K562 (cell line): ENCODE measurements at regions not wholly inside any gene's neighbourhood (a gene's known extent, or its start where the extent isn't known, plus 50 kb on each side); places are given as distances from the start of the nearest gene placed in this dataset.

ENCODE experiments used
- ATAC-seq: fragments of 200-7000 bp; cut with Tn5 transposase; 3 replicates; pipeline ENCODE4 v1.9.1; 2020; ENCODE audit warnings: moderate library complexity
- BruUV-seq: library from RNA; stranded (reverse); fragments of 400-500 nt; replicated peaks from 2 replicates; lab custom pipeline; 2021; lab: Mats Ljungman, UMichigan
- CTCF ChIA-PET: fragments of 300-600 bp; formaldehyde crosslinking; extraction: SDS; loops from one replicate; lab custom pipeline; 2021; ENCODE audit warnings: low intra/inter-chr PET ratio; lab: Yijun Ruan, JAX
- POLR2A ChIA-PET: fragments of 300-600, 350-650 bp; sonication (Branson Sonifier 250); formaldehyde crosslinking; extraction: SDS; loops from one replicate; lab custom pipeline; 2021; ENCODE audit warnings: antibody characterized with exemption, inconsistent platforms; lab: Yijun Ruan, JAX
- DNase-seq, 4 experiments: peaks; one replicate each; pipeline versions ENCODE4 v3.0.0 to v3.0.0-alpha.2; 2011 to 2018; ENCODE audit warnings: low spot score in 3 of 4, mixed read lengths in 3 of 4; ENCODE audit errors: extremely low read depth in 1 of 4
- FAIRE-seq: peaks from 2 replicates; lab custom pipeline; 2011; peaks lifted over from hg19 to GRCh38; lab: Jason Lieb, UNC
- H2AFZ ChIP-seq: 2 replicates; pipeline ENCODE4 v1.6.0; 2011; ENCODE audit warnings: low read depth, low read length, control low read depth, inconsistent platforms
- H3K27ac ChIP-seq: fragments of 200-600 bp; 3 replicates; pipeline ENCODE4 v1.8.0; 2011; ENCODE audit warnings: low read depth, mild to moderate bottlenecking, control low read depth, inconsistent platforms, low read length, moderate library complexity, mixed read lengths; ENCODE audit errors: extremely low read depth
- H3K27me3 ChIP-seq, 2 experiments: fragments of 300-600 bp in 1 of 2; 2 replicates in 1 of 2; 3 replicates in 1 of 2; pipeline versions ENCODE4 v1.6.0 to v1.8.0; 2011; ENCODE audit warnings: inconsistent platforms in 2 of 2, low read length in 2 of 2, mild to moderate bottlenecking in 1 of 2, mixed read lengths in 1 of 2, moderate library complexity in 1 of 2; ENCODE audit not compliant: control insufficient read depth in 2 of 2, insufficient read depth in 2 of 2
- H3K36me3 ChIP-seq: fragments of 300-600 bp; 3 replicates; pipeline ENCODE4 v1.8.0; 2011; ENCODE audit warnings: mild to moderate bottlenecking, low read length, inconsistent platforms; ENCODE audit not compliant: control insufficient read depth, insufficient read depth
- H3K4me1 ChIP-seq, 2 experiments: fragments of 200-600 bp in 1 of 2; replicated peaks in 1 of 2; 2 replicates in 1 of 2; 3 replicates in 1 of 2; pipeline versions ENCODE4 v1.5.1 to v1.8.0; 2011; ENCODE audit warnings: inconsistent platforms in 2 of 2, low read length in 2 of 2, mild to moderate bottlenecking in 1 of 2, mixed read lengths in 1 of 2, moderate library complexity in 1 of 2; ENCODE audit not compliant: control insufficient read depth in 2 of 2, insufficient read depth in 2 of 2
- H3K4me2 ChIP-seq: 2 replicates; pipeline ENCODE4 v1.6.1; 2011; ENCODE audit warnings: low read length, control low read depth, inconsistent platforms, mixed read lengths; ENCODE audit not compliant: insufficient read depth
- H3K4me3 ChIP-seq: fragments of 200-600 bp; sonication (generic), shearing (Covaris generic); 2 replicates; pipeline ENCODE4 v1.5.1; 2016; ENCODE audit warnings: control low read depth, inconsistent platforms
- H3K79me2 ChIP-seq: fragments of 200-600 bp; 3 replicates; pipeline ENCODE4 v1.8.0; 2011; ENCODE audit warnings: low read length, inconsistent platforms; ENCODE audit not compliant: control insufficient read depth, insufficient read depth
- H3K9ac ChIP-seq, 2 experiments: 2 replicates each; pipeline versions ENCODE4 v1.6.0 to v1.6.1; 2011; ENCODE audit warnings: low read depth in 2 of 2, low read length in 2 of 2, control low read depth in 1 of 2, inconsistent platforms in 1 of 2, mild to moderate bottlenecking in 1 of 2, mixed read lengths in 1 of 2; ENCODE audit not compliant: insufficient read depth in 1 of 2
- H3K9me1 ChIP-seq: one replicate; pipeline ENCODE4 v1.6.0; 2011; ENCODE audit warnings: inconsistent platforms, mild to moderate bottlenecking, low read length, moderate library complexity; ENCODE audit not compliant: control insufficient read depth, insufficient read depth
- H3K9me3 ChIP-seq: replicated peaks from 2 replicates; pipeline ENCODE4 v1.5.1; 2011; ENCODE audit warnings: low read depth, low read length, inconsistent platforms; ENCODE audit not compliant: control insufficient read depth, insufficient read depth
- H4K20me1 ChIP-seq: replicated peaks from 2 replicates; pipeline ENCODE4 v1.6.1; 2011; ENCODE audit warnings: low read length, inconsistent platforms, mixed read lengths; ENCODE audit not compliant: control insufficient read depth, insufficient read depth
- GTF2F1 ChIP-seq: IDR thresholded peaks from 2 replicates; pipeline ENCODE4 v1.6.1; 2011; ENCODE audit warnings: low read depth, low read length, improper control_type of control experiment
- SMAD3 ChIP-seq: fragments of 450-650 bp; formaldehyde crosslinking; conservative IDR thresholded peaks from 2 replicates; pipeline ENCODE4 v1.4.0; 2020; ENCODE audit warnings: mild to moderate bottlenecking
- SMAD4 ChIP-seq: fragments of 250-450 bp; sonication (Bioruptor Pico); conservative IDR thresholded peaks from 2 replicates; pipeline ENCODE4 v1.8.0; 2021; ENCODE audit warnings: inconsistent platforms, mild to moderate bottlenecking, moderate library complexity
- WGBS: fragments of 100-300 bp; shearing (Covaris generic); methylation state at CpG from one replicate; pipeline ENCODE4 v1.1.6; 2016; ENCODE audit warnings: low coverage, mixed read lengths; ENCODE audit not compliant: insufficient coverage; ENCODE audit errors: missing lambda C conversion rate; 5-methylcytosine and 5-hydroxymethylcytosine counted together
- in situ Hi-C: fragments of 300-500 bp; cut with MboI; formaldehyde crosslinking; loops from 4 replicates; pipeline ENCODE4 v1.15.0; 2018; ENCODE audit warnings: inconsistent platforms, mixed read lengths
- intact Hi-C: fragments of 100-400 bp; cut with micrococcal nuclease; formaldehyde crosslinking; loops from 2 replicates; pipeline ENCODE4 v1.14.2; 2022
- TF ChIP-seq, protein P1 (sequence below): fragments of 450-650 bp; IDR thresholded peaks from 2 replicates; pipeline ENCODE4 v1.6.1; 2017; ENCODE audit warnings: antibody characterized with exemption

- no peak overlapping the region for H3K4me2 ChIP-seq
- in situ Hi-C loops: no loop called here
- H3K27ac ChIP-seq: no peak overlapping the region
- H3K4me3 ChIP-seq: no peak overlapping the region
- no peak for DNase-seq
- ATAC-seq: no peak
- POLR2A ChIA-PET: no interaction called here
- H3K4me1 ChIP-seq: no peaks in the 10 kb centered on the region
- no TSS peak for BruUV-seq
- H4K20me1 ChIP-seq: no peaks in the 10 kb centered on the region
- no peaks in the 10 kb centered on the region for H3K79me2 ChIP-seq
- no peaks in the 10 kb centered on the region for H3K36me3 ChIP-seq
- no peak for FAIRE-seq
- no peaks in the 10 kb centered on the region for H3K27me3 ChIP-seq
- no peak overlapping the region for H3K9ac ChIP-seq
- 2% methylated on average over 16 of the region's 16 CpGs for WGBS
- H3K9me3 ChIP-seq: no peaks in the 10 kb centered on the region
- CTCF ChIA-PET: no interaction called here
- intact Hi-C loops: no loop called here
- H2AFZ ChIP-seq: no peak overlapping the region
- no peaks in the 10 kb centered on the region for H3K9me1 ChIP-seq
- TF ChIP-seq SMAD4 (CRISPR knock-in tag) (no peak), GTF2F1 (no peak), SMAD3 (no peak)
- TF ChIP-seq, protein P1, sequence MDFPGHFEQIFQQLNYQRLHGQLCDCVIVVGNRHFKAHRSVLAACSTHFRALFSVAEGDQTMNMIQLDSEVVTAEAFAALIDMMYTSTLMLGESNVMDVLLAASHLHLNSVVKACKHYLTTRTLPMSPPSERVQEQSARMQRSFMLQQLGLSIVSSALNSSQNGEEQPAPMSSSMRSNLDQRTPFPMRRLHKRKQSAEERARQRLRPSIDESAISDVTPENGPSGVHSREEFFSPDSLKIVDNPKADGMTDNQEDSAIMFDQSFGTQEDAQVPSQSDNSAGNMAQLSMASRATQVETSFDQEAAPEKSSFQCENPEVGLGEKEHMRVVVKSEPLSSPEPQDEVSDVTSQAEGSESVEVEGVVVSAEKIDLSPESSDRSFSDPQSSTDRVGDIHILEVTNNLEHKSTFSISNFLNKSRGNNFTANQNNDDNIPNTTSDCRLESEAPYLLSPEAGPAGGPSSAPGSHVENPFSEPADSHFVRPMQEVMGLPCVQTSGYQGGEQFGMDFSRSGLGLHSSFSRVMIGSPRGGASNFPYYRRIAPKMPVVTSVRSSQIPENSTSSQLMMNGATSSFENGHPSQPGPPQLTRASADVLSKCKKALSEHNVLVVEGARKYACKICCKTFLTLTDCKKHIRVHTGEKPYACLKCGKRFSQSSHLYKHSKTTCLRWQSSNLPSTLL: no peak
These were observed 59.6 kb upstream of the SERPINE2 start for GRCh38 chr2:224098481-224099230.
